GM12892 (cell line): ENCODE measurements at regions not wholly inside any gene's neighbourhood (a gene's known extent, or its start where the extent isn't known, plus 50 kb on each side); places are given as distances from the start of the nearest gene placed in this dataset.
"Not testable (repeated sequence)": the region's sequence is repeated elsewhere in the genome, so short reads cannot be mapped to it uniquely, and the experiment has no call there.

Experiments
- DNase-seq: peaks from one replicate; pipeline ENCODE4 v3.0.0; 2011; ENCODE audit not compliant: insufficient read length
- FAIRE-seq: peaks from 2 replicates; lab custom pipeline; 2011; peaks lifted over from hg19 to GRCh38; lab: Jason Lieb, UNC
- POLR2A ChIP-seq: IDR thresholded peaks from 2 replicates; pipeline ENCODE4 v1.6.1; 2011; ENCODE audit warnings: low read depth, low read length, control low read depth
- POLR2AphosphoS5 ChIP-seq: IDR thresholded peaks from 2 replicates; pipeline ENCODE4 v1.6.1; 2011; ENCODE audit warnings: low read depth, low read length, control low read depth
- TAF1 ChIP-seq: IDR thresholded peaks from 2 replicates; pipeline ENCODE4 v1.6.1; 2011; ENCODE audit warnings: low read depth, mild to moderate bottlenecking, control low read depth, low read length, borderline replicate concordance

DNA sequence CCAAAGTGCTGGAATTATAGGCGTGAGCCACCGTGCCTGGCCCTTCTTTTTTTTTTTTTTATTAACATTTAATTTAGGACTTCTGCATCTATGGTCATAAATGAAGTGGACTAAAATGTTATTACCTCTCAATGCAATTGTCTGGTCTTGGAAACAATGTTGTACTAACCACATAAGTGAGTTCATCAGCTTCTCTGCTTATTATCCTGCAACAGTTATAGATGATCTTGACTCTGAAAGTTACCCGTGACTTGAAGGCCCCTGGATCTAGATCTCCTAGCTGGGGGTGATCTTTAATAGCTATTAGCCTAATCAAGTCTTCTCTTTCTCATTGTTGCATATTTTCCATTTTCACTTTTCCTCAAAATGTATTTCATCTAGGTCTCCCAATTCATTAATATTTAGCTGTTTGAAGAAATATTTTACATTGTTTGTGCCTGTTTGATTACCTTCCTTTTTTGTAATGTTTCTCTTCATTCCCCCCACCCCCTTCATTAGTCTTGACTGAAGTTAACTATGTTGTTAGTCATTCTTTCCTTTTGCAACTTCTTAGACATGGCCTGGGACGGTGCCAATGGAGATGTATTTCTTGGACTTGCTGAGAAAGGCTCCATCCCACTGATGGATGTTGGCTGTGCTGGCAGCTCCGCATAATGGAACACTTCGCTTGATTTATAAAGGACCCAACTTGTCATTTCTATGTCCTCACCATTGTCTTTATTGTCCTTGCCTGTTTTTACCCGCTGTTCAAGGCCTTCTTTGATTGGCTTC is 141.6 kb upstream of the RIOK3 start:
- no peak for TF ChIP-seq POLR2A
- TF ChIP-seq POLR2AphosphoS5 = no peak
- TF ChIP-seq TAF1 = no peak
- no peak for FAIRE-seq
- no peak for DNase-seq

DNA sequence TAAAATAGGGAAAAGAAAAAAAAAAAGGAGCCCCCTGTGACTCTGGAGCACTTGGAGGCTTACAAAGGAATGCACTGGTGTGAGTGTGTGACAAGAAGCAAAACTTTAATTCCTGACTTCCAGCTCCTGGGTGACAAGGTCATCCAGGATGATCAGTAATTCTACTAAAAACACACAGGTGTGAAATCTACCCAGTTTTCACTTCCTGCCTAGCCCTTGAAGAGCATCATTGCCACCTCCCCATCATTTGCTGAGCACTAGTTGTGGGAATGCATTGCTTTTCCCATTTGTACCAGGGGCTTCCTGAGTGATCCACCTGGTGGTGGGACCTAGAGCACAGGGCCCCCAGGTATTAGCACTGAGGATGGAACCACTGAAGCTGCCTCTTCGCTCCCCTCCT is 139.7 kb upstream of the RIOK3 start:
- TF ChIP-seq TAF1 (no peak), POLR2AphosphoS5 (no peak), POLR2A (no peak)
- FAIRE-seq = no peak

DNA sequence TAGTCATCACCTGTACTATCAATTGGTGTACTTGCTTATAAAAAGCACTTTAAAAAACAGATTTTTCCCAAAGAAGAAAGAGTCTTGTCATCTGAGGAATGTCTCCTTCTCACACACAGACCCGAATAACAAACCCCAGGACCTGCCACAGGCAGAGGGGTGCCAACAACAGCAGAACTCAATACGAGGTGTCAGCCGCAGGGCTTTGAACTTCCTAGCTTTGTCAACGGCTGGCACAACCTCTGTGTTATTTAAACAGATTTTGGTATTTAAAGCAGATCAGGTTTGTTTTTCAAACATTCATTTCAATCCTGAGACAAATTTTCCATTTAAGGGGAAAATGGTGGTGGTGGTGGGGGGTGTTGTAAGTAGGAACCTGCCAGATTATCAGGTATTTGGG is 138.4 kb upstream of the RIOK3 start:
- TF ChIP-seq POLR2A (no peak), POLR2AphosphoS5 (no peak), TAF1 (no peak)
- DNase-seq (no peak), FAIRE-seq (no peak)

More for the DNA sequence above, 139.7 kb upstream of the RIOK3 start:
- no peak for DNase-seq

DNA sequence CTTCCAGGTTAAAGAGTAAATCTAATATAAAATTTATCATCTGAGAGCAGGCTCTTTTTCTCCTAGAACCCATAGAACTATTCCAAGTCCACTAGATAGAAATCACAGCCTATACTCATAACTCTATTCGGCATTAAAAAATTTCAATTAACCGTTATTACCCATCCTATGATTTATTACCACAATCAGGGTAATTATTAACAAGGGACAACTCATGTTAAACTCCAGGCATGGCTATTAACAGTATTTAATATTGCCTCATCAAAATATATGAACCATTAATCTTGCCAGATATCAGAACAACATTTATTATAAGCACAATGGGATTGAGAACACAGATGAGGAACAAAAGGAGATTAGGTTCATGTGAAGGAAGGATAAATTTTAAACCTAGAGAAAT is 136.8 kb upstream of the RIOK3 start:
- no peak for FAIRE-seq

DNA sequence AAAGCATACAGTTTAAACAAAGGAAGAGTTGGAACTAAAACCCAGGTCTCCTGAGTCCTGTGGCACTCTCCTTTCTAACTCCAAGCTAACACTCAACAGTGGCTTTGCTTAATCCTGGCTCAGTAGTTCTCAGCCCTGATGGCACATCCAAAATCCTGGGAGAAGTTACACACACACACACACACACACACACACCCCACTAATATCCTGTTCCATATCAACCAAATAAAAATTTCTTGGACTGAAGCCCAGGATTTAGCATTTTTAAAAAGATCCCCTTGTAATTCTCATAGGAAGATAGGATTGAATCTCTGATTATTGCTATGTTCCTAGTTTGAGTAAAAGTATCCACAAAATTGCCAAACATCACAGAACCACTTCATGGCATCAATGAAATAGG is 136.1 kb upstream of the RIOK3 start:
- DNase-seq = no peak
- TF ChIP-seq POLR2AphosphoS5 (no peak), TAF1 (no peak), POLR2A (no peak)
- FAIRE-seq = no peak

More for the DNA sequence above, 136.8 kb upstream of the RIOK3 start:
- TF ChIP-seq TAF1 (no peak), POLR2A (no peak), POLR2AphosphoS5 (no peak)
- no peak for DNase-seq

DNA sequence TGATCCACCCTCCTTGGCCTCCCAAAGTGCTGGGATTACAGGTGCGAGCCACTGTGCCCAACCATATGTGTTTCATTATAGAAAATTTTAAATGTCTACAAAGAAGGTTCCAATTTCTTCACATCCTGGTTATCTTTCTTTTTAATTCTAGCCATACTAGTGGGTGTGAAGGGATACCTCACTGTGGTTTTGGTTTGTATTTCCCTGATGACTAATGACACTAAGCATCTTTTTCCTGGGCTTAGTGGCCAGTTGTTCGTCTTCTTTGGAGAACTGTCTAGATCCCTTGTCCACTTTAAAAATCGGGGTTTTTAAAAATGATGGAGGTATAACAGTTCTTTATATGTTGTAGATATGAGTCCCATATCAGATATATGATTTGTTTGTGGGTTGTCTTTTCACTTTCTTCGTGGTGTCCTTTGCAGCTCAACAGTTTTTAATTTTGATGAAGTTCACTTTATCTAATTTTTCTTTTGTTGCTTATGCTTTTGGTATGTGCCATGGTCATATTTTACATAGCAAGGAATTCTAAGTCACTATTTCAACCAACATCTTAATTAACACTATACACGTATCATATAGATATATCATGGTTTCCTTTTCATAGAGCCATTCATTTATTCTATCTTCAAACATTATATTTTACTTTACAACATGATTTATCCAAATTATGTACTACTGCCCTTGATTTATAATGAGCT is 135.0 kb upstream of the RIOK3 start:
- FAIRE-seq = no peak

DNA sequence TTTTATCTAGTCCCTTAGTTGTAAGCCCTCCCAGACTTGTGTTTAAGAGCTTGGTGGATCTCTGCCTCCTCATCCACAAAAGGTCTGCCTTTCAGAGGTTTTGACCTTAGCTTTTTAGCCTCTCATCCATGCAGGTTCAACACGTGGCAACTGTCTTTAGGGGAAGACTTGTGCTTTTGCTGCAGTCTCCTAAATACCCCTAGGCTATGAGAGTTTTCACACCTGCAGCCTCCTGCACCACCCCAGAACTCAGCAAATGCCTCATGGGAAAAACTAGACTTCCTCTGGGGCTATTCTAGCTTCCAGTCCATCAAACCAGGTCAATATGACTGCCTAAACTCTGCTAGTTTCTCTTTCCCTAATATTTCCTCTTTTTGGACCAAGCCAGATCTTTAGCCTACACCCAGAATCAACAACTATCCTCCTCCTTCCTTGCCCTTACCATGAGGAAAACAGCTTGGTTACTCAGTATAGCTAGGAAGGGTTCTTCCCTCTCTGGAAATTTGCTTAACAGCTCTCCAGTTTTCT is 132.3 kb upstream of the RIOK3 start:
- no peak for TF ChIP-seq POLR2AphosphoS5
- TF ChIP-seq POLR2A = no peak
- TF ChIP-seq TAF1 = no peak
- FAIRE-seq = no peak
- DNase-seq = no peak

More for the DNA sequence above, 135.0 kb upstream of the RIOK3 start:
- no peak for TF ChIP-seq TAF1
- no peak for TF ChIP-seq POLR2A
- TF ChIP-seq POLR2AphosphoS5 = no peak
- DNase-seq = no peak

DNA sequence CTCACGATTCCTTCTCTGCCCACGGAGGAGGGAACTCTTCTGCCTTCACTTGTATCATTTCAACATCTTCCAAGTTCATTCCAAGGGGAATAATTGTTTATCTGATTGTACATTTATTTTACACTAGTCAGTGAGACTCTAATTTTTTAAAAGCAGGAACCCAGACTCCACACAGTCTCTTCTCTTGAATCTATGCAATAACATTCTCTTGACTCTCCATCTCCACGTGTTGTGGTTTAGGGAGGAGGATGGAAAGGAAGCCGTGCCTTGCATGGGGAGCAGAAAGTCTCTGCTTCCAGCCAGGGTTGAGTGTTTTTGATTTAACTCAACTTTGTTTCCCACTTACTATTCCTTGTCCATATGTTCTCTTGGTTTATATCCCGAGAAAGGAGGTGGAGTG is 131.1 kb upstream of the RIOK3 start:
- FAIRE-seq (no peak), DNase-seq (no peak)
- TF ChIP-seq POLR2A (no peak), POLR2AphosphoS5 (no peak), TAF1 (no peak)

DNA sequence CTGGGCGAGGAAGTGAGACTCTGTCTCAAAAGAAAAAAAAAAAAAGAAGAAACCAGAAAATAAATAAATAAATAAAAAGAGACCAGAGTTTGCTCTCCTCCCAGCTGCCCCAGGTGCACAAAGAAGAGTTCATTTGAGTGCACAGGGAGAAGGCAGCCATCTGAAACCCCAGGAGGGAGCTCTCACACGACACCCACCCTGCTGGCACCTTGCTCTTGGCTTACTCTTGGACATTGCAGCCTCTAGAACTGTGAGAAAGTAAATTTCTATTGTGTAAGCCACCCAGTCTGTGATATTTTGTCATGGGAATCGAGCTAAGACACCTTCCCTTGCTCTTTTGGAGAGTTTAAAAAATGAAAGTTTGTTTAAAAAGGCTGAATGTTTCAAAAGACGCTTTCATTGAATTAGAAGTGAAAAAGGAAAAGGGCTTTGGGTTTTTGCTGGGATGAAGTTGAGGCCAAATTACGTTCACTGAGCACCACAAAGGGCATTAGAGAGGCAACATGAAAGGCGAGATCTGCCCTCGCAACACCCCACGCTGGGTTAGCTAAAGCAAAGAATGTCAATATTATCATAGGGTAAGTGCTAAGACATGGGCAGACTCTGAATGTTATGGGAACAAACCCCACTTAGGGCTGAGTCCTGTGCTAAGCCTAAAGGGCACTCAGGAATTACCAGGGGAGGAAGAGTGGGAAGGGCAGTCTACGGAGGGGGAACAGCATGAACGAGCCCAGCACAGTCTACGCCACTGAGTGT is 128.9 kb upstream of the RIOK3 start:
- no peak for FAIRE-seq
- DNase-seq = no peak
- TF ChIP-seq POLR2A (no peak), POLR2AphosphoS5 (no peak), TAF1 (no peak)

DNA sequence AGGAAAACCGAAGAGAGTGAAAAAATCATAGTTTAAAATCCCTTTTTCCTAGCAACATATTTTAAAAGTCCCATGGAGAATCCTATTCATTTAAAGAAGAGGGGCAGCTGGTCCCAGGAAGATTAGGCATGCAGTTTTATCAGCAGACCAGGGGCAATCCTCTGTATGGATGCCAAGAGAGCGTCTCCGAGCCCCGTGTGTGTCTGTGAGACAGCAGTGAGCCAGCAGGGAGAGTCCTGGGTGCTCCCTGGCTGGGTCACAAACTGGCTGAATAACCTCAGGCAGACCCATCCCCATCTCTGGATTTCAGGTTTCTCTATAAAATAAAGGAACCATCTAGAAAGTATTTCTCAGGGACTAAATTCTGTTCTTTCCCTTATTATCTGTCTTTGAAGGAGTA is 128.2 kb upstream of the RIOK3 start:
- no peak for TF ChIP-seq TAF1
- DNase-seq = no peak
- FAIRE-seq = no peak

DNA sequence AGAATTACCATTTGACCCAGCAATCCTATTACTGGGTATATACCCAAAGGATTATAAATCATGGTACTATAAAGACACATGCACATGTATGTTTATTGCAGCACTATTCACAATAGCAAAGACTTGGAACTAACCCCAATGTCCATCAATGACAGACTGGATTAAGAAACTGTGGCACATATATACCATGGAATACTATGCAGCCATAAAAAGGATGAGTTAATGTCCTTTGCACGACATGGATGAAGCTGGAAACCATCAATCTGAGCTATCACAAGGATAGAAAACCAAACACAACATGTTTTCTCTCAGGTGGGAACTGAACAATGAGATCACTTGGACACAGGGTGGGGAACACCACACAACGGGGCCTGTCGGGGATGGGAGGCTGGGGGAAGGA is 123.4 kb upstream of the RIOK3 start:
- FAIRE-seq, DNase-seq: not testable (repeated sequence)
